ENCODE measurements at regions not wholly inside any gene's neighbourhood (a gene's known extent, or its start where the extent isn't known, plus 50 kb on each side); places are given as distances from the start of the nearest gene placed in this dataset.

DNA sequence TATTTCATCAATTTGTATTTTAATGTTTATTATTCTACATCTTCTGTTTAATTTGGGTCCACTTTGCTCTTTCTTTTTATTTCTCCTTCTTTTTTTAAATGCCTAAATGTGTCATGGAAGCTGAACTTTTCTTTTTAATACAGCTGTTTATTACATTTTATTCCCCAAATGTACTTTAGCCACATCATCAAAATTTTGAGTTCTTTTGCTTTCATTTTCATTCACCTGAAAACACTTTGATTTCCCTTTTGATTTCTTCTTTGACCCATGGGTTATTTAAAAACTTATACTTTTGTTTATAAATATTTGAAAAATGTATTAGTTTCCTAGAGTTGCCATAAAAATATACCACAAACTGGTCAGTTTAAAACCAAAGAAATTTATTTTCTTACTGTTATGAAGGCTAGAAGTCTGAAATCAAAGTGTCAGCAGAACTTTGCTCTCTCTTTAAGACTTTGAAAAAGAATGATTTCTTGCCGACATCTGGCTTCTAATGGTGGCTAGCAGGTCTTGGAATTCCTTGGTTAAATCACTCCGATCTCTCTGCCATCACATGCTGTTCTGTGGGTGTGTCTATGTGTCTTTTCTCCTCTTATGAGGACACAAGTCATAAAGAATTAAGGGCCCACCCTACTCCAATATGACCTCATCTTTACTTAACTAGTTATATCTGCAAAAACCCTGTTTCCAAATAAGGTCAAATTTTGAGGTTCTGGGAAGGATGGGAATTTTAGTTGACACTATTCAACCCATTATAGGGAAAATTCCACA is 225.5 kb downstream of the ANKRD7 start:
- H3K4me2 ChIP-seq (ENCODE audit: low read length): no peak overlapping the region
- H3K9ac ChIP-seq (ENCODE audit: low read length): no peak overlapping the region
- no peak overlapping the region for H3K27ac ChIP-seq (ENCODE audit: low read length)
- no peak overlapping the region for H2AFZ ChIP-seq (ENCODE audit: low read depth, low read length)
- H4K20me1 ChIP-seq (ENCODE audit: insufficient read depth, low read length): no peaks in the 10 kb centered on the region
- H3K79me2 ChIP-seq (ENCODE audit: low read length): no peaks in the 10 kb centered on the region
- no peak overlapping the region for H3K4me3 ChIP-seq (ENCODE audit: low read length)
- no peaks in the 10 kb centered on the region for H3K36me3 ChIP-seq (replicated peaks; ENCODE audit: low read depth, low read length)
- no peak for TF ChIP-seq EZH2phosphoT487 (IDR thresholded peaks at IDR 0.05; ENCODE audit: low read depth)
- H3K9me3 ChIP-seq (ENCODE audit: insufficient read depth, low read length): no peaks in the 10 kb centered on the region
- no peaks in the 10 kb centered on the region for H3K4me1 ChIP-seq (ENCODE audit: low read length)
- no peaks in the 10 kb centered on the region for H3K27me3 ChIP-seq (ENCODE audit: low read depth, low read length)

DNA sequence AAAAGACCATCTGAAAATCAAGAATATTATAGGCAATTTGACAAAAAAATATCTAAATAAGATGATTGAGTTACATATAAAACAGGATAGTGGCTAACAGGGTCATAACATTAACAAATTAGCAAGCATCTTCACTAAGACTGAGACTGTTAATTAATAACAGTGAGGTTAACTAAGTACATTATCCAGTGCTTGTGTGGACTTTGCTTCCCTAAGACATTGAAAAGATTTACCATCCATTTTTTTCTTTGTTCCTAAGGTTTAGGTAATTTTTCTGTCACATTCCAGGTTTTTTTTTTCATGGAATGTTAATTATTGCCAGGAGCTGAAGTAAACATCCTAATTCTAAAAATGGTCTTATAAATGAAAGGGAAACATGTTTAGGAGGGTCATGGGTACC is 227.6 kb downstream of the ANKRD7 start:
- no peaks in the 10 kb centered on the region for H3K36me3 ChIP-seq (replicated peaks; ENCODE audit: low read depth, low read length)
- no peak overlapping the region for H3K4me2 ChIP-seq (ENCODE audit: low read length)
- no peaks in the 10 kb centered on the region for H3K9me3 ChIP-seq (ENCODE audit: insufficient read depth, low read length)
- H3K27me3 ChIP-seq (ENCODE audit: low read depth, low read length): no peaks in the 10 kb centered on the region
- H3K4me3 ChIP-seq (ENCODE audit: low read length): no peak overlapping the region
- TF ChIP-seq EZH2phosphoT487 (IDR thresholded peaks at IDR 0.05; ENCODE audit: low read depth): no peak
- TF ChIP-seq, protein P1, sequence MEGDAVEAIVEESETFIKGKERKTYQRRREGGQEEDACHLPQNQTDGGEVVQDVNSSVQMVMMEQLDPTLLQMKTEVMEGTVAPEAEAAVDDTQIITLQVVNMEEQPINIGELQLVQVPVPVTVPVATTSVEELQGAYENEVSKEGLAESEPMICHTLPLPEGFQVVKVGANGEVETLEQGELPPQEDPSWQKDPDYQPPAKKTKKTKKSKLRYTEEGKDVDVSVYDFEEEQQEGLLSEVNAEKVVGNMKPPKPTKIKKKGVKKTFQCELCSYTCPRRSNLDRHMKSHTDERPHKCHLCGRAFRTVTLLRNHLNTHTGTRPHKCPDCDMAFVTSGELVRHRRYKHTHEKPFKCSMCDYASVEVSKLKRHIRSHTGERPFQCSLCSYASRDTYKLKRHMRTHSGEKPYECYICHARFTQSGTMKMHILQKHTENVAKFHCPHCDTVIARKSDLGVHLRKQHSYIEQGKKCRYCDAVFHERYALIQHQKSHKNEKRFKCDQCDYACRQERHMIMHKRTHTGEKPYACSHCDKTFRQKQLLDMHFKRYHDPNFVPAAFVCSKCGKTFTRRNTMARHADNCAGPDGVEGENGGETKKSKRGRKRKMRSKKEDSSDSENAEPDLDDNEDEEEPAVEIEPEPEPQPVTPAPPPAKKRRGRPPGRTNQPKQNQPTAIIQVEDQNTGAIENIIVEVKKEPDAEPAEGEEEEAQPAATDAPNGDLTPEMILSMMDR (IDR thresholded peaks at IDR 0.05; ENCODE audit: low read depth, low read length): no peak
- H3K27ac ChIP-seq (ENCODE audit: low read length): no peak overlapping the region
- H2AFZ ChIP-seq (ENCODE audit: low read depth, low read length): no peak overlapping the region
- H3K79me2 ChIP-seq (ENCODE audit: low read length): no peaks in the 10 kb centered on the region
- H3K4me1 ChIP-seq (ENCODE audit: low read length): no peaks in the 10 kb centered on the region
- H4K20me1 ChIP-seq (ENCODE audit: insufficient read depth, low read length): no peaks in the 10 kb centered on the region
- H3K9ac ChIP-seq (ENCODE audit: low read length): no peak overlapping the region

DNA sequence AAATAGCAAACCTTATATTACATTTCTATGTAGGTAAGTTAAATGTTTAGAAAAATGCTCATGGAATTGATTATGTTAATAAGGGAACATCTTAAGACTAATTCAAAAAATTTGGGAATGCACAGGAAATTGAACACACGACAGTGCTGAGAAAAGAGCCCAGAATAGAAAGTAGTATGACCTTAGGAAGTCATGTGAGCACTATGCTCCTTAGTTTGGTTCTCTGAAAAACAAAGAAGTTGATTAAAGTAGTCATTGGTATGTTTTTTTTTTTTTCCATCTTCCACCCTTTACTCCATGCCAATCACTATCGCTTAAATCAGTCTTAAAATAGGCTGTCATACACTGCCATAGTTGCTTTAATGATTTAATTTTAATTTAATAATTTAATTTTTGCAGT is 242.9 kb downstream of the ANKRD7 start:
- no peak overlapping the region for H3K4me3 ChIP-seq (ENCODE audit: low read length)
- no peak for TF ChIP-seq EZH2phosphoT487 (IDR thresholded peaks at IDR 0.05; ENCODE audit: low read depth)
- TF ChIP-seq, protein P1 (IDR thresholded peaks at IDR 0.05; ENCODE audit: low read depth, low read length): no peak
- no peak overlapping the region for H3K27ac ChIP-seq (ENCODE audit: low read length)
- no peak overlapping the region for H3K9ac ChIP-seq (ENCODE audit: low read length)
- H3K79me2 ChIP-seq (ENCODE audit: low read length): no peaks in the 10 kb centered on the region
- no peaks in the 10 kb centered on the region for H3K9me3 ChIP-seq (ENCODE audit: insufficient read depth, low read length)
- H4K20me1 ChIP-seq (ENCODE audit: insufficient read depth, low read length): no peaks in the 10 kb centered on the region
- no peak overlapping the region for H3K4me2 ChIP-seq (ENCODE audit: low read length)
- no peaks in the 10 kb centered on the region for H3K27me3 ChIP-seq (ENCODE audit: low read depth, low read length)
- H3K36me3 ChIP-seq (replicated peaks; ENCODE audit: low read depth, low read length): no peaks in the 10 kb centered on the region
- no peaks in the 10 kb centered on the region for H3K4me1 ChIP-seq (ENCODE audit: low read length)
- H2AFZ ChIP-seq (ENCODE audit: low read depth, low read length): no peak overlapping the region

DNA sequence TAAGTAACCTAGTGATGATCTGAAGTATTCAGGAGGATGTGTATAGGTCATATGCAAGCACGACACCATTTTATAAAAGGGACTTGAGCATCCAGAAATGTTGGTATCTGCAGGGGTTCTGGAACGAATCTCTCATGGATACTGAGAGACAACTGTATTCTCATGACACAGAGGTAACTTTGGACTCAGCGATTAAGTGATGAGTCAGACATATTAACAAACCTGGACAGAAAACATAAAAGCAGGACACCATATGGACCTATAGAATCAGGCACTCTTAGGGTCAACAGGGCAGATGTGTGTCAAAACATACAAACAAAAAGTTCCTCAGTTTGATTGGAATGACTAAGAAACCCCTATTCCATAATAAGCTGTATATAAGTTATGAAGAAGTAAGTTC is 248.1 kb downstream of the ANKRD7 start:
- Histone ChIP-seq H4K20me1 (ENCODE audit: insufficient read depth, low read length) (no peaks in the 10 kb centered on the region), H3K27ac (ENCODE audit: low read length) (no peak overlapping the region), H3K9ac (ENCODE audit: low read length) (no peak overlapping the region), H3K79me2 (ENCODE audit: low read length) (no peaks in the 10 kb centered on the region), H3K4me1 (ENCODE audit: low read length) (no peaks in the 10 kb centered on the region), H2AFZ (ENCODE audit: low read depth, low read length) (no peak overlapping the region), H3K27me3 (ENCODE audit: low read depth, low read length) (no peaks in the 10 kb centered on the region), H3K4me2 (ENCODE audit: low read length) (no peak overlapping the region), H3K4me3 (ENCODE audit: low read length) (no peak overlapping the region), H3K36me3 (replicated peaks; ENCODE audit: low read depth, low read length) (no peaks in the 10 kb centered on the region), H3K9me3 (ENCODE audit: insufficient read depth, low read length) (no peaks in the 10 kb centered on the region)
- TF ChIP-seq EZH2phosphoT487 (IDR thresholded peaks at IDR 0.05; ENCODE audit: low read depth): no peak
- TF ChIP-seq, protein P1 (IDR thresholded peaks at IDR 0.05; ENCODE audit: low read depth, low read length): no peak

Data from OCI-LY3 (cell line).